Fibroblast of skin of right biceps (primary cell): ENCODE measurements at regions not wholly inside any gene's neighbourhood (a gene's known extent, or its start where the extent isn't known, plus 50 kb on each side); places are given as distances from the start of the nearest gene placed in this dataset.

ENCODE experiments used
- DNase-seq: peaks from one replicate; pipeline ENCODE4 v3.0.0-alpha.2; 2013

DNA sequence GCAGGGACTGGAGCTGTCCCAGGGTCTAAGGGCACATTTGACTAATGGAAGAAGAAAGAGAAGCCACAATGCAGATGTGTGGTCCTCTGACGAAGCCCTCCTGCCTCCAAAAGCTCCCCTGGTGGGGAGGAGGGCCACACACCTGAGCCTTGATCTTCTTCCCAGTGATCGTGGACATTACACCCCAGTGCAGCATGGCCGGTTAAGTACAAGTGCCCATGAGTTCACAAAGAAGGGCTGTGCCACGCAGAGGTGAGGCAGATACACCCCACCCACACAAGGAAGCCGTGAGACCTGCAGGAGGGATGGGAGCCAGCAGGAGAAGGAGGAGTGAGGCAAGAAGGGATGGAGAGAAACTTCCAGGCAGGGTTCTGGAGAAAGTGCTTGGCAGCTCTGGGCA, 199.0 kb upstream of the MVB12B start:
- DNase-seq = no peak

DNA sequence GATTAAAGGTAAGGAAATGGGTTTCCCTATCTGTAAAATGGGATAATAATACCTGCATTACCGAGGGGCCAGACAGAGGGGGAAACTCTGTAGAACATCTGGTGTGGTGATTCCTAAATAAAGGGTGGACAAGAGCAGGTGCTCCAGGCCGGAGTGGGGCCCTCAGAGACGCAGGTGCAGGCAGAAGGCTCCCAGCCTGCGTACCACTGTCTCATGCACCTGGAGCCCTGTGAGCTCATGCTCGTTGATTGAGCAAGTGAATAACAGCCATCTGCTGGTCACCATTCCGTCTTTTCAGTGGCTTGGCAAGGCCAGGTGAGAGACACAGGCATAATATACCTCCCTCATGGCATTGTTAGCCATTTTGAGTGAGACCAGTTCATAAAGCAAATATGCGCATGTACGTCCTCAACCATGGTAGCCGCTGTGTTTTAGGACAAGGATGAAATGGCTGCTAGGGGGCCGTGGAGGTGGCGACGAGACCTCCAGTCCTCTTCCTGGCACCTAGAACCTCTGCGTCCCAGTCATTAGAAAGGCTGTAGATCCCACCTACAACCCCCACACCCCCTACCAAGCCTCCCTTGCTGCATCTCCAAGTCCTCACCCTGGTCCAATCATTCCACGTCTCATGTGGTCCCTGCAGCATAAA, 198.0 kb upstream of the MVB12B start:
- no peak for DNase-seq

DNA sequence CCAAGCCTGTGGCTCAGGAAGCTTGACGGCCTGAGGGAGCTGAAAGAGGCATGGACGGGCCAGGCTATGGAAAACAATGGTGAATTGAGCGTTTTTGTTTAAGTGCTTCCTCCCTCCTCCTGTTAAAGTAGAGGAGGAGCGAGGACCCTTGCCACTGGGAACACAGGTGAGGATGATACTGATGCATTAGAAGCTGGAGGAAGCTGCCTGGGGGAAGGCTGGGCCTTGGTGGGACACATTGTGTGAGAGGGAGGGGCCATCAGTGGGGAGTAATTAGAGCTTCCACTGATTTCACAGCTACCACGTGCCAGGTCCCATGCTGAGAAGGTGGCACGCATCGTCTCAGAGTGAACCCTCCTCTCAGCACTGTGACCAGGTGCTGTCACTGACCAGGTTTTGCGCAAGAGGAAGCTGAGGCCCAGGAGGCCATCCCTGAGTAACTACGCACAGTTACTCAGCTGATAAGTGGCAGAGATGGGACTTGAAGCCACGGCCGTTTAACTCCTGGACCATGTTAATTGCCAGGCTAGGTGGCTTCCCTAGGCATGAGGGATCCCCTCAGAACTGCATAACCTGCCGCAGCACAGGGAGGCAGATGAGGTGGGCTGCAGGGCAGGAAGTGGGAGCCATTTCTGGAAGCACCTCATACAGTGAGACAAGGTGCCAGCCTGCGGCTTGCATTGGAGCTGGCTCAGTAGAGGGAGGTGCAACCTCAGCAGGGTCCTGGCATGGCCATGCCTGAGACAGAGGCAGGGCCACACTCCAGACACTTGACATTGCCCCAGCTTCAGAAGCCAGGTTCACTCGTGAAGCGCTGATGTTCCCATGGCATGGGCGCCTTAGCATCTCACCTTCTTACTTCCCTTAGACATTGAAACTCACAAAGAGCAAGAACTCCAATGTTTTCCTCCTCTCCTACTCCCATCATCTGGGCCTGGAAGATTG, 195.3 kb upstream of the MVB12B start:
- no peak for DNase-seq

DNA sequence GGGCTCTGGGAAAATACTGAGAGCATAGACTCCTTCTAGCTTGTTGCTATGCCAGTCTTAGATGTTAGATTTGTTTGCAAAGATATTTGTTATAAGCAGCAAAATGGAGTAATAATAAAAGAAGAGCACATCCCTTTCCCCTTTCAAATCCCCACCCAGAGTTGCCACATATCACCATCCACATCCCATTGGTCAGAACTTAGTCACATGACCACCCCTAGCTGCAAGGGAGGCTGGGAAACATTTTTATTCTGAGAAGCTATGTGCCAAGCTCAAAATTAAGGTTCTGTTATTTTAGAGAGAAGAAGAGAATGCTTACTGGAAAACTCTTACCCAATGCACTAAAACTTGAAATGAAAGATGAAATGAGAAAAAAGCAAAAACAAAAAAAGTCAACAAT, 193.9 kb upstream of the MVB12B start:
- no peak for DNase-seq

DNA sequence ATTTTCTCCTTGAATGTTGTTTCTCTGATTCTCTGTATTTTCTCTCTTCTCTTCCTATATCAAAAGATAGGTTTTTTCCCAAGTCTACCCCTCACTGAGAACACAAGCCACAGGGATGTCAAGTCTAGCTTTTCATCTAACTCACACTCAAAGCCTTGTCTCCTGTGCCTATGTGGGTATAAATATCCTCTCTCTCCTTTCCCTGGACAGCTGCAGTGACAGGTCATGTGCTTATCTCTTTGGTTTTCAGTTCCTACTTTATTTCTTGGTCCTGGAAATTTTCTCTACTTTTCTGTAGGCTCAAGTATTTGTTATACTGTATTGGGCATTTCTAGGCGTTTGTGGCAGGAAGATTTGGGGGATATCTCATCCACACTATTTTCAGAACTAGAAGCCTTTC, 182.4 kb upstream of the MVB12B start:
- no peak for DNase-seq

DNA sequence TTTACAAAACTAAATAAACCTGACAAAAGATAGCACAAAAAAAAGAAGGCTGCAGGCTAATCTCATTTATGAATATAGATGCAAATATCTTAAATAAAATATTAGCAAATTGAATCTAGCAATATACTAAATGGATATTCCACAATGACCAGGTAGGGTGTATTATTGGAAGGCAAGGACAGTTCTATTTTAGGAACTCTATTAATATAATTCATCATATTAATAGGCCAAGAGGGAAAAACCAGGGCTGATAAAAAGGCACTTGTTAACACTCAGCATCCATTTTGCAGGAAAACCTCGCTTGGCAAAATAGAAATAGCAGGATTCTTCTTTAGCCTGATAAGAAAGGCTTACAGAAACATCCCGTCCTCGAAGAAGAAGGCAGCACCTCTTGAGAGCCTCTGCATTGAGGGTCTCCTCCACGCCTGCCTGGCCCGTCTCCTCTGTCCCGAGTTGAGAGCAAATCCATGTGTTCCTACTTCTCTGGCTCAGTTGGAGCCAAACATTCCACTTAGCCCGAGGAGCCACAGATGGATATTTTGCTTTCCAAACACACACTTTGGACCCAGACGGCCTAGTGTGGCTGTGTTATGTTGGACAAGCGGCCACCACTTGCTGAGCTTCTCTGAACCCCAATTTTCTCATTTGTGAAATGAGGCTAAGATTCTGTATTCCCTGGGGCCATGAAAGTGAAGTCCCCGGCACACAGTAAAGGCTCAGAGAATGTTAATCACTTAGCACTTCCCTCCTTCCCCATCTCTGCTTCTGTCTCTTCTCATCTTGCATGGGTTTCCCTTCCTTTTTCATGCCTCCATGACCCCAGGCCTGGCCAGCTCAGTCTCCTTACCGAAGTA, 181.8 kb upstream of the MVB12B start:
- no peak for DNase-seq

DNA sequence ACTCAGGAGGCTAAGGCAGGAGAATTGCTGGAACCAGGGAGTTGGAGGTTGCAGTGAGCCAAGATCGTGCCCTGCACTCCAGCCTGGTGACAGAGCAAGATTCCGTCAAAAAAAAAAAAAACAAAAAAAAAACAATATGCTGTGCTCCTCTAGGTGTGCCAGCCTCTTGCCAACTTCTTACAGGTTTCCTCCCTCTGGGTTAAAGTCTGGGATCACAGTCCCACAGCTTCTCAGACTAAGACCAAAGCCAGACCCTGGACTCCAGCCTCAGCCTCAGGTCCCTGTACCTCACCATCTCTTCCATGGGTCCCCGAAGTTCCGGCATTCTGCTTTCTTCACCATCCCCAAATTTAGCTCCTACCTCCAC, 180.8 kb upstream of the MVB12B start:
- DNase-seq = no peak

DNA sequence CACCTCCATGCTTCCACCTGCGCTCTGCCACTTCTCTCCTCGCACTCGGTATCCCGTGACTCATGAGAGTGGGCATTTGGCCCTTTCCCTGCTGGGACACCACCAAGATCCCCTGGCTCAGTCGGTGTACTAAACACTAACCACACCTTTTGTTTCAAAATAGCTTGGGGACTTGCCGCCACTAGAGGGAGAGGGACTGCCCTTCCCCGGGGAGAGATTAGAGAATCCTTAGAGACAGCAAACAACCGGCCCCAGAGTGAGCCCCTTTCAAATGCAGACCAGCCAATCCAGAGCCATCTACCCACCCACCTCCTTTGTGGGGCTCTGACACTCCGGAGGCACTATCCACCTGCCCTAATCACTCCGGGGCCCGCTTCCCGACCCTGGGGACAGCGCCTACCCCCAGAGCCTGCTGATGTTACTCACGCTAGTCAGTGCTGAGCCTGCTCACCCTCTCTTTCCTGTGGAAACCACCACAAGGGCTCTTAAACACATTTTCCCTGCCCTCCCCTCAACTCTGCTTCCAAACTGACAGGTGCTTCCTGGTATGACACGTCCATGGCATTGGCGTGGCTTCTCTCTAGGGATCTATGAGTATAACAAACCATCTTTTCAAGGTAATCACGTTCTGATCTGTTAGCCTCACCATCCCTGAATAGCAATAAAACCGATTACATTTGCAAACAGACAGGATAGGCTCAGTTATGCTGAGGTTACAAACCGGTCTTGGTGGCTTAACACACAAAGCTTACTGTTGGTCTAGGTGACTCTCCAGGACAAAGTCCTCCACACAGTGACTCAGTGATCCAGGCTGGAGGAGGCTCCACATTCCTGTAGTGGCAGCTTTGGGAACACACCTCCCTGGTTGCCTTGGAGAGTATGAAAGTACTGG, 180.1 kb upstream of the MVB12B start:
- no peak for DNase-seq

DNA sequence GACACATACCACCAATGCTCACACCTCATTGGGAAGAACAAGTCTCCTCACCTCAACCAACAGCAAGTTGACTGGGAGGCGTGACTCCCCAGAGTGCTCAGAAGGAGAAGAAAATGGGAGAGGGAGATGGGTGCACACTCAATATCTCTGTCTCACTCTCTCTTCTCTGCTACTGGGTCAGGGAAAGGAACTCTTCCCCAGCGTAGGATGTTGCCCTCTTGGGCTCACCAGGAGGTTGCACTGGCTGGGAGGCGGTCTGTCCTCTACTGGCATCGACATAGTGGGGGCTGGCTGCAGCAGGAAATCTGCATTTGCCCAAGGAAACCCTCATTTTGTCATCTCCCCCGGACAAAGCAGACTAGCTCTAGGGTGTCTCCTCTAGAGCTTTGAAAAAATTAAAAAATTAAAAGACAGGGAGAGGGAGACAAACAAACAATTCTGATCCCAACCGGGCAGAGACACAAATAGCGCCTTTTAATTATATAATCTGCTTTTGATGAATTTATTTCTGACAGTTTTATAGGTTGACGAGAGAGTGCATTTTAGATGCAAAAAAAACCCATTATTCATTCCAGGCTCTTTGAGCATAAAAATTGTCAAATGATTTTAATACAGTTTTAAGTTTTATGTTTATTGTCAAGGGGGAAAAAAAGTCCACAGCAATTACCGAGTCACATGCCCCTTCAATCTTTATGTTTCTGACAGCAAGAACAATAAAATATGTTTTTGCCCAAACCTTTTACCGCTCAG, 179.3 kb upstream of the MVB12B start:
- DNase-seq = no peak

DNA sequence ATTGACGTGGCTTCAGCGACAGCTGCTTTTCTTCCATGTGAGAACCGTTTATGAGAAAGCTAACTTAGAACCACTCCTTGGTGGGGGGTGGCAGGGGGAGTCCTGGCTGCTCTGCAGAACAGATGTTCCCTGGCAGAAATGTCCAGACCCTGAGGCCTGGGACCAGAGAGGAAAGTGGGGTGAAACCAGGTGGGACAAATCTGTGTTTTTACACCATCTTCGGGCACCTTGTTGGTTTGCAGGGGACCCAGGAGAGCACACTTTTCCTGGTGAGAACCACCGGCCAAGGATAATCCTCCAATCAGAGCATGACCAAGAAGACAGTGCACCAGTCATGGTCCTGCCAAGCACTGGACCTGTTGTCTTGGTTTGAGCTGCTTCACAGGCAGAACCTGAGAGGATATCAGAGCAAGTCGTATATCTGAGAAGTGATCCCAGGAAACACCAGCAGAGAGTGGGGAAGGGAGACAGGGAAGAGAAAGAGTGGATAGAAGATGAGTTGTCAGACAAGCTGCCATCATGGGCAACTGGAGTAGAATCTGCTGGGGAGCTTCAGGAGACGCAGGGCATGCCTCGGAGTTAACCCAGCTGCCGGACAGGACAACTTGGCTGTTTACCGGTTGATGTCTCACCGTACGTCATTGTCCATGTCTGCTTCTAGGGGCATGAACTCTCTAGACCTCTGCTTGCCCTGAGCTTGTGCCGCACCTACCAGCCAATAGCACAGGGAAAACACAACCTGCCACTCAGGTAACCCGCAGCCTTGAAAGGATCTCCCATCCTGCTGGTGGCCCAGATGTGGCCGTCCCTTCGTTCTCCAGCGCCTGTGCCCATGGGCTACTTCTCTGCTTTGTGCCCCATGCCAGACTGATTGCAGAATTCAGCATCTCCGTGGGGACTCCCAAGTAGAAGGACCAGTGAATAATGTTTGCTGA, 178.4 kb upstream of the MVB12B start:
- DNase-seq = no peak

DNA sequence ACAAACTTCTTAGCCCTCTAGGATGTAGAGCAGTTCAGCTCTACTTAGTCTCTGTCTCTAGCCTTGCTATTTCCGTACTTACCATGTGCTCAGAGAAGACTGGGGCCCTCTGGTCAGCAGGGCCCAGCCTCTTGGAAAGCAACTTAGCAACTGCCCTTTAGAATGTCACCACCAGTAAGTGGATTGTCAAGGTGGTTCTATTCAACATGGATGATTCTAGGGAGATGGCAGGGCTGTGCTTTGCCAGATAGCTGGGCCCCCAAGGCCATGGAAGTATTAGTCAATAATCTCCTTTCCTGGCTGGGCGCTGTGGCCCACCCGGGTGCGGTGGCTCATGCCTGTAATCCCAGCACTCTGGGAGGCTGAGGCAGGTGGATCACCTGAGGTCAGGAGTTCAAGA, 177.6 kb upstream of the MVB12B start:
- DNase-seq = no peak

DNA sequence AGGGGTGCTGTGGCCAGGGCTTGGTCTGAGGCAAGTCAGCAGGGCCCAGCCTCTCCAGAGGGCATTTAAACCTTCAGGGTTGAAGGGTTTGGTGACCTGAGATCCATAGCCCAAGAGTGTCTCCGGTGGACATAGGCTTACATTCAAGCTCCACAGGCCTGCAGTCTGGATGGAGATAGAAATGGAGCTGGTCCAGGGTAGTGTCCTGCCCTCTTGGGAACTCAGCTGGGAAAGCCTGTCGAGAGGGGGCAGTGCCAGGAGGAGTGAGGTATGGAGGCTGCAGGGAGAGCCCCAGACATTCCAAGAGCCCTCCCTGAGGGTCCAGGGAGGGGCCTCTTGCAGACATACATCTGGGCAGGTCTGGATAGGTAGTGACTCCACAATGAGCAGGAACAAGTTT, 177.0 kb upstream of the MVB12B start:
- DNase-seq = no peak

DNA sequence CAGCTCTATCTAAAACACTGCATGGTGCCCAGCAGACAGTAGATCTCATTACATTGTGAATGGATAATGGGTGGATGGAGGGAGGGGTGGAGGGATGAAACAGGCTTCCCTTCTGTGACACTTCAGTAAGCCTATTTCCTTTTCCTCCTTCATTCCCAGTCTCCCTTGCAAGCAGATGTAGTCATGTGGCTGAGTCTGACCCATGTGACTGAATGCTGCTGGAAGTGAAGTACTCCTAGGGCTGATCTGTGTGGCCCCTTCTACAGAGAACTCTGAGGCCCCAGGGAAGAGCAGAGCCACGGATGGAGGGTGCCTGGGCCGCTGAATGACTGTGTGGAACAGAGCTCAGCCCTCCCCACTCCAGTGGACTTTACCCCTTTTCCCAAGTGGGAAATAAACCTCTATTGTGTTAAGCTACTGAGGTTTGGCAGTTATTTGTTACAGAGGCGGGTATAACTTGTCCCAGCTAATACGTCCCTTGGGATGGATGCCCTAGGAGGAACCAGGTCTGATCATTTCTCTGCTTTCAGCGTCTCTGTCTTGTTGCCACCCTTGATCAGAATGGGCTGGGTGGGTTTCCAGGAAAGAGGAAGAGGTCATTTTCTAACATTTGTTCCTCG, 176.1 kb upstream of the MVB12B start:
- no peak for DNase-seq

DNA sequence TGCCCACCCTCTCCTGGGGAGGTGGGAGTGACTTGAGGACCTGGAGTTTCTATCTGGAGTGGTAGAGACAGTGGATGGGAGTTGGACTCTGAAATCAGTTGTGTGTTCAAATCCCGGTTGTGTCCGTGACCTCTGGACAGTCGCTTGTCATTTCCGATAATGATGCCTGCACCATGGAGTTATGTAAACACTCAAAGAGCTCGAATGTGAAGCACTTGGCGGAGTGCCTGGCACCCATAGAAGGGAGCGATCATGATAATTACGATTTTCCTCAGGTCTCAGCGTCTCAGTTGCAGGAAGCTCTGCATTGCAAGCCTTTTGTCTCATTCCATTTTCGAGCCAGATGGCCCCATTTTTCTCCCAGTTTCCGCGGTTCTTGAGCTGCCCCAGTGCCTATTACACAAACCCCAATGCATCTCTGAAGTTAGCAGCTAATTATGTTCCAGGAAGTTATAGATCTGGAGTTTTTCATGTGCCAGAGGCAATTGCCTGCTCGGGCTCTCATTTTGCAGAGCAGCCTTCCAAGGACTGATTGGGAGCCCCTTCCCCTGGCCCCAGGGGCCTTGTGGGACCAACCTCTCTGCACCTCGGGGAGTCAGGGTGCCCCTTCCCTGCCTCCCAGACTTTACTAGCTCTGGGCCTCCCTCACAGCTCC, 175.5 kb upstream of the MVB12B start:
- DNase-seq = no peak

DNA sequence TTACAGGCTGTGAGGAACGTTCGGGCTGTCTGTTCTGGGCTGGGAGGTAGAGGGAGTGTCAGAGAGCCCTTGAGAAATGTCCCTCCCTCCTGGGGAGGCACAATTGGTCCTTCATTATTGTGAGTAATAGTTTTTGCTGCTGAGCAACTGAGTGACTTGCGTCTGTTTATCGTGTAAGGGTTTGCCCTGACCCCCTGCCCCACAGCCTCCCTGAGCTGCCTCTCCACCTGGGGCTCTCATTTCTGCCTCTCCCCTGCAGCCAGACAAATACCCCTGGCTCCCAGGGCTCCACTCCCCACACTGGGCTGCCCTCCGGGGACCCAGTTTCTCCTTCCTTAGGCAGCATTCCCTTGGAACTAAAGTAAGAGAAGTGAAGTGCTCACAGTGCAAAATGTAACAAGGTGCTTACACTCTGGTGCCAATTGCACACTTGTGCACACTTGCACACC, 174.9 kb upstream of the MVB12B start:
- DNase-seq = no peak

DNA sequence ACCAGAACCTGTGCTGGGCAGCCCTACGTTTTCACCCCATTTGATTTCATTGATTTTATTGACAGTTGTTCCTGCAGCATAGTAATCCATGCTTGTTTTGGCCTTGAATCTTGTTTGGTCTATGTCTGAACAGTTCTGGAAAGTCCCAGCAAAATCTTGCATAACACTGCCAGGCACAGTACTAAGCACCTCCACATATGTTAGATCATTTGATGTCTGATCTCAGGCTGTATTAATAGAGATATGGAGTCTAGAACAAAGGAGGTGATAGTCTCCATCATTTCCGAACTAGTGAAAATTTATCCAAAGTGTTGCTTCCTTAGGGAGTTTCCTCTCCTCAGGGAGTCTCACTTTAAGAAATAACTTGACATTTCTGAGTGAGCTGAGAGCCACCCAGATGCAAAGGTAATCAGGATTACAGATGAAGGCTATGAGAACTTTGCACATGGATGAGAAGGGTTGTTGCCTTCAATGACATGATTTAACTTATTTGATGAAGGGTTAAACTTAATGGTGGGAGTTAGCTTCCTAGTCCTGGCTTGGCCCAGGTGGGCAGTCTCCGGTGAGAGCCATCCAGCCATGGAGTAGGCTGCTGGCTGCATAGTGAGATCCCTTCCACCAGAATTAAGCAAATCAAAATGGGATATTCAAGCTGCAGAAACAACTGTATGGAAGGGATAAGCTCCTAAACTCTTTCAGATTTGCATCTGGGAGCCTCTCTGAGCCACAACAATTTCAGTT, 173.8 kb upstream of the MVB12B start:
- no peak for DNase-seq

DNA sequence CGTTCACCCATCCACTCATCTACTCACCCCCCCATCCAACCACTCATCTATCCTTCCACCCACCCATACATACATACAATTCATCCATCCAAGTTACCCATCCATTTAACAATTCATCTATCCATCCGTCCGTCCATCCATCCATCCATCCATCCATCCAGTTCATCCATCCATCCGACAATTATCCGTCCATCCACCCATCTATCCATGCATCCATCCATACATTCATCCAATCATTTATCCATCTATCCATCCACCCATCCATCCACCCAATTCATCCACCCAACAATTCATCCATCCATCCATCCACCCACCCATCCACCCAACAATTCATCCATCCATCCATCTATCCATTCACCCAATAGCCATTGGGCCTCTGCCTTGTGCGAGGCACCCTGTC, 173.2 kb upstream of the MVB12B start:
- DNase-seq = no peak

DNA sequence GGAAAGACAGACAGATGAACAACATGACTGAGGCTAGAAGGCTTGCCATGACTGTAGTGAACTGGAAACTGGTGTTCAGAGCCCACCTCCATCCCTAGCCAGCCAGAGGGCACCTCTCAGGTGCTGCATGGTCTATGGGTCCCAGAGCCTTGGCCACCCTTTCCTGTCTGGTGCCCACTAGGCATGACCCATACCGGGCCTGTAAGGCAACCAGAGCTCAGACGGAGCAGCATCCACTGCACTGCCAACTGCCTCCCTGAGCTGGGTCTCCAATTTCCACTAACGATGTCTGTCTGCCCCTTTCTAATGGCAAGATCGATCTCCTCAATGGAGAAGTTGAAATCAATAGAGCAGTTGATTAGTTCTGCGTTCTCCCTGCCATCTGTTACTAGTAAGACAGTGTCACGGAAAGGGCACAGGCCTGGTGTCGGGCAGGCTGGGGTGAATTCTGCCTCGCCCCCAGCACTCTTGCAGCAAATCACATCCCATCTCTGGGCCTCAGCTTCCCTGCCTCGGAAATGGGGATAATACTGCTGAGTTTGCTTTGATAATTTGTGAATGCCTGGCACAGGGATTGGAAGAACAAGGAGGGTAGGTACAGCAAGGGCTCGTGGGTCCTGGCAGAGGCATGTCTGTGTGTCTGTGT, 172.3 kb upstream of the MVB12B start:
- DNase-seq = no peak
